ENCODE measurements at regions not wholly inside any gene's neighbourhood (a gene's known extent, or its start where the extent isn't known, plus 50 kb on each side); places are given as distances from the start of the nearest gene placed in this dataset.

DNA sequence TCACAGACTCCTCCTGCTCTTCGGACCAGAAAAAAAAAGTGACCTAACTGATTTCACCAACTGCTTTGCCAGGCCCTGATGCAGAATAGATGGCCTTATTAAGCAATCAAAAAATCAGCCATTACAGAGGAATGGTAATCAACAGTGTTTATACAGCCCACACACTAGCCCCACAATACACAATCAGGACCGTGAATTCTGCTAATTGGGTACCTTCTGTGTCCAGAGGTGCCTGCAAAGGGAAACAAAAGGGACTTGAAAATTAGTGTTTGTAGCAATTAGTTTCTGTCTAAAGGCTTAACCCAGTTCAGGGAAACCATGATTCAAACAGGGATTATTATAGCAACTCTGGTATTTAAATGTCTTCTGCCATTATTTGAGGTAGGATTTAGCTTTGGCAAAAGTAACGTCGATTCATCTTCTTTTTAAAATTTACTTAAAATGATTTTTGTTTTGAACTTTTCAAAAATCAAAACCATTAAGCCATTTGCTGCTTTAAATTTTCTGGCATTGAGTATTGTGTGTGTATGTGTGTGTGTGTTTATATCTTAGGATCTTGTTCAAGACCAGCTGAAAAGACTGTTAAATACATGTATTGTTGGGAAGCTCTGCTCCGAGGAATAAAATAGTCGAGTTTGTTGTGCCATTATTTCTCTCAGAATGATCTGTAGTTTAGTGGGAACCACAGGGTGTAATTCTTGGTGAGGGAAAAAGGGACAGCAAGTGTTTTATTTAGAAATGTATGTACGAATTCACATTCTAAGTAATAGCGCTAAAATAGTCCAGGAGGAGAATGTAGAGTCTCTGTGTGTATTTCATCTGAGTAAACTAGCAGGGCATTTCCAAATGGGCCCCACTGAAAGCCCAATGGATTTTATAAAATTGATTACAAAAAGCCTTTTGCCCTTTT is 156.1 kb downstream of the PTCSC3 start:
- Histone ChIP-seq H3K27me3 (no peaks in the 10 kb centered on the region; the same call in 1 of the 2 replicates), H3K4me3 (no peak overlapping the region), H3K27ac (no peak overlapping the region), H3K4me1 (no peaks in the 10 kb centered on the region), H3K36me3 (no peaks in the 10 kb centered on the region), H3K9me3 (replicated peaks) (no peaks in the 10 kb centered on the region)
- DNase-seq, result no peak

GRCh38 chr14:36019126-36019525 is 157.4 kb downstream of the PTCSC3 start:
- H3K27ac ChIP-seq, result no peak overlapping the region
- DNase-seq, result no peak

GRCh38 chr14:36014236-36014635 is 162.3 kb downstream of the PTCSC3 start:
- H3K27ac ChIP-seq, result no peak overlapping the region
- no peaks in the 10 kb centered on the region for H3K9me3 ChIP-seq (replicated peaks)
- no peak overlapping the region for H3K4me3 ChIP-seq
- no peaks in the 10 kb centered on the region for H3K36me3 ChIP-seq
- no peaks in the 10 kb centered on the region for H3K4me1 ChIP-seq
- no peaks in the 10 kb centered on the region; the same call in 1 of the 2 replicates for H3K27me3 ChIP-seq
- DNase-seq, result no peak

More at GRCh38 chr14:36019126-36019525, 157.4 kb downstream of the PTCSC3 start:
- Histone ChIP-seq H3K4me1 (no peaks in the 10 kb centered on the region), H3K36me3 (no peaks in the 10 kb centered on the region), H3K4me3 (no peak overlapping the region), H3K9me3 (replicated peaks) (no peaks in the 10 kb centered on the region), H3K27me3 (no peaks in the 10 kb centered on the region; the same call in 1 of the 2 replicates)

DNA sequence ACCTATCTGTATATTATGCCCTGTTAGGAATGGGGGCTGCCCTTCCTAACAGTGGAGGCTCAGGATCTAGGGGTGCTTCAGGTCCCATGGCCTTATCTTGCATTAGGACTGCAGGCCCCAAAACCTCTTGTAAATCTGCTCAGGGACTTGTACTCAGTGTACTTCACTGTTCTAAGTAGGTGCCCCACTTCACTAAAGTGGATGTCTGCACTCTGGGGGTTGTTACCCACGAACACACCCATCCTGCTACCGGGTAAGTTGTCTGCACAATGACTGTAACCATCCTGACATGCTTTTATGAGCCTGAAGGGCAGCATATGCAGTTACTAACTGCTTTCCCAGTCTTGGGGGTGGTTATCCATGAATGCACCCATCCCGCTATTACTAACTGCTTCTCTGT is 163.0 kb downstream of the PTCSC3 start:
- Histone ChIP-seq H3K4me3 (no peak overlapping the region), H3K36me3 (no peaks in the 10 kb centered on the region), H3K4me1 (no peaks in the 10 kb centered on the region), H3K27ac (no peak overlapping the region), H3K27me3 (no peaks in the 10 kb centered on the region), H3K9me3 (replicated peaks) (no peaks in the 10 kb centered on the region)
- no peak for DNase-seq

GRCh38 chr14:36012621-36013020 is 163.9 kb downstream of the PTCSC3 start:
- Histone ChIP-seq H3K9me3 (replicated peaks) (no peaks in the 10 kb centered on the region), H3K4me1 (no peaks in the 10 kb centered on the region), H3K27me3 (no peaks in the 10 kb centered on the region), H3K27ac (no peak overlapping the region), H3K4me3 (no peak overlapping the region), H3K36me3 (no peaks in the 10 kb centered on the region)
- DNase-seq, result no peak

DNA sequence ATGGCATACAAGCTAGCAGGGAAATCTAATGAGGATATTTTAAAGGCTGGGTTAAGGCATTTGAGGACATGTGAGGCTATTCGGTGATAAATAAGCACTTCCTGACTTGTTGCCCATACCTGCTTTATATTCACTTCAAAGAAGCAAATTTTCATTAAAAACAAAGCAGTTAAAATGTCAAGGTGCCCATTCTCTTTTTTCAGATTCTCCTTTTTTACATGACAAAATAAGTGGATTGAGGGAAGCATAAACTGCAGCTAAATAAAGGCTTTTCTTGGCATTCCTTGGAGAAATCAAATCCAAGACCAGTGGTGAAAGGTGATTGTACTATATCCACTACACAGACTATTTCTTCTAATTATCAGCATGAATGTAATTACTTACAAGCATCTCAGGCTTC is 166.9 kb downstream of the PTCSC3 start:
- no peaks in the 10 kb centered on the region for H3K9me3 ChIP-seq (replicated peaks)
- H3K27ac ChIP-seq, result no peak overlapping the region
- no peaks in the 10 kb centered on the region for H3K4me1 ChIP-seq
- H3K4me3 ChIP-seq, result no peak overlapping the region
- 0 out of 2 replicates have a peak, but pooled peaks cover 8% of the 10 kb centered on the region for H3K27me3 ChIP-seq
- no peaks in the 10 kb centered on the region for H3K36me3 ChIP-seq
- no peak for DNase-seq

- Histone ChIP-seq H3K27ac (no peak overlapping the region), H3K36me3 (no peaks in the 10 kb centered on the region), H3K4me3 (no peak overlapping the region), H3K4me1 (no peaks in the 10 kb centered on the region), H3K27me3 (0 out of 2 replicates have a peak, but pooled peaks cover 8% of the 10 kb centered on the region), H3K9me3 (replicated peaks) (no peaks in the 10 kb centered on the region)
- no peak for DNase-seq
Measured at GRCh38 chr14:36006623-36007022, 169.9 kb downstream of the PTCSC3 start.

DNA sequence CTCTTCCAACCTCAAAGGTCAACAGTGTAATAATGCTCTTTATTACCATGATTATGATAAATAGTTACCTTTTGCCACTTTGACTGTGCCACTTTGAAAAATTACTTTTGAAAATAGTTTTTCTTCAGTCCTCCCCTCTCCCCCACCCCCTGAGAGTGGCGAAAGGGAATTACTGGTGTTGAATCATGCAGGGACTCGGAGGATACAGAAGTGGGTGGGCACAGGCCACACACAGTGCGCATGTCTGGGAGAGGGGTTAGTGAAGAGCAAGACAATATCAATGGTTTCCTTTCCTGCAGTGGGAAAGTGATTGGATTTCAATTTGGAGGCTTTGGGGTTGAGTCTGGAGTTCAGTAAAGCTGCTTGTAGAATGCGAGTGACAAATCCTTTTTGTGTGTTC is 170.9 kb downstream of the PTCSC3 start:
- no peaks in the 10 kb centered on the region for H3K4me1 ChIP-seq
- no peak overlapping the region for H3K4me3 ChIP-seq
- H3K27me3 ChIP-seq, result 0 out of 2 replicates have a peak, but pooled peaks cover 8% of the 10 kb centered on the region
- DNase-seq, result no peak
- H3K36me3 ChIP-seq, result no peaks in the 10 kb centered on the region
- no peak overlapping the region for H3K27ac ChIP-seq
- H3K9me3 ChIP-seq (replicated peaks), result no peaks in the 10 kb centered on the region

DNA sequence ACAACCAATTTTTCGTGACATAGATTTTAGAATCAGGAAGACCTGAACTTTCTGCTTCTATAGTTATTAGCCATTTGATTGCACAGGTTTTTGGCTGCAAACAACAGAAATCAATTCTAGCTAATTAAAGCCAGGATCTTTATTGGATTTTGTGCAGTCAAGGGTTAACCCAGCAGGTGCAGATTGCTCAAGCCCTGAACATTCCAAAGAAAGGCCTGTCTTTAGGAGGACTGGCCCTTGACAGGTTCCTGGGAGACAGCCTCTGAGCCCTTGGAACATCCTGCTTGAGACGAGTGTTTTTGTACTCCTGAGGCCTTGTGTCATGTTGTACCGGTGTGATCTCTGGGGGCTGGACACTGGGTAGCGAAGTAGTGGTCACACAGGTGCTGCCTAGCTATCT is 174.6 kb downstream of the PTCSC3 start:
- Histone ChIP-seq H3K9me3 (replicated peaks) (no peaks in the 10 kb centered on the region), H3K27ac (no peak overlapping the region), H3K4me1 (no peaks in the 10 kb centered on the region), H3K27me3 (peaks cover 17% of the 10 kb centered on the region; the same call in 1 of the 2 replicates), H3K4me3 (no peak overlapping the region), H3K36me3 (no peaks in the 10 kb centered on the region)
- no peak for DNase-seq

- Histone ChIP-seq H3K36me3 (no peaks in the 10 kb centered on the region), H3K9me3 (replicated peaks) (no peaks in the 10 kb centered on the region), H3K27me3 (peaks cover 12% of the 10 kb centered on the region; the same call in 1 of the 2 replicates), H3K4me3 (no peak overlapping the region), H3K27ac (no peak overlapping the region), H3K4me1 (no peaks in the 10 kb centered on the region)
- DNase-seq, result no peak
Measured at GRCh38 chr14:35999294-35999693, 173.2 kb downstream of the BRMS1L start.

GRCh38 chr14:35998303-35998702 is 172.2 kb downstream of the BRMS1L start:
- Histone ChIP-seq H3K36me3 (no peaks in the 10 kb centered on the region), H3K4me1 (no peaks in the 10 kb centered on the region), H3K27me3 (peaks cover 14% of the 10 kb centered on the region; the same call in 1 of the 2 replicates), H3K4me3 (no peak overlapping the region), H3K9me3 (replicated peaks) (no peaks in the 10 kb centered on the region), H3K27ac (no peak overlapping the region)
- no peak for DNase-seq

GRCh38 chr14:35993684-35993960 is 167.5 kb downstream of the BRMS1L start:
- no peak overlapping the region for H3K4me3 ChIP-seq
- no peak for DNase-seq
- H3K9me3 ChIP-seq (replicated peaks), result no peaks in the 10 kb centered on the region
- no peaks in the 10 kb centered on the region for H3K4me1 ChIP-seq
- peaks cover 5% of the 10 kb centered on the region; the same call in 1 of the 2 replicates for H3K27me3 ChIP-seq
- H3K36me3 ChIP-seq, result no peaks in the 10 kb centered on the region
- no peak overlapping the region for H3K27ac ChIP-seq

DNA sequence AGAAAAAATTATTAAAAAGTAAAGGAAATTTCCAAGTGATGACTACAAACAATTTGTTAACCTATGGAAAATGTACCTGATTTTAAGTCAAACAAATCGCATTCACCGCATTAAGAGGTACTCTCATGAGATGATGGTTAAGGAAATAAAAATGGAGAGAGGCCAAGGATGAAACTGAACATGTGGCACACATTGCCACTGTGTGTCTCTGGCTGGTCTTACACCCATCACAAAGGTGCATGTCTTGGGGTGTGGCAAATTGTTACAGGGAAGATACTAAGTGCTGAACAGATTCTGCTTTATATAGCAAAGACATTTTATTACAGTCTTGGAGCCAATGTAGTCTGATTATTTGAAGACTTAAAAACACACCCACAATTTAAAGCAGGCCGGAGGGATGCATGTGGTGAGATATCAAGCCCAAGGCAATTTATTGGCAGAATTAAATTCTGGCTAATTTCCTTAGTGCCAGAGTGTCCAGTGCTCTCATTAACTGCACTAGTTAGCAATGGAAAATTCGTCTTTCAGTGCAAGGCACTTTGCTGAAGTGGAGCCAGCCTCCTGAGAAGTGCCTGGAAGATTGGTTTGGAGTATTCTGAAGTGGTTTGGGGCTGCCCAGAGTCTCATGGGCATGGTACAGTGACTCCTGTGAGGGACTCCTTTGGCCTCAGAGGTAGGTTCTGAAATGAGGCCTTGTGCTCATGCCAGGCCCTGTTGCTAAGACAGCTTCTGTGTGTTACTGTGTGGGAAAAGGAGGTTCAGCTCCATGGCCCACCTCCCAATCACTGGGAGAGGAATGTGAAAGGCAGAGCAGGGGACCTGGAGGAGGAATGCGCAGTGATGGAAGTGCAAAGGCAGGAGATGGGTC is 166.9 kb downstream of the BRMS1L start:
- Histone ChIP-seq H3K4me3 (no peak overlapping the region), H3K9me3 (replicated peaks) (no peaks in the 10 kb centered on the region), H3K27ac (no peak overlapping the region), H3K36me3 (no peaks in the 10 kb centered on the region), H3K27me3 (peaks cover 7% of the 10 kb centered on the region; the same call in 1 of the 2 replicates), H3K4me1 (no peaks in the 10 kb centered on the region)
- DNase-seq, result no peak

DNA sequence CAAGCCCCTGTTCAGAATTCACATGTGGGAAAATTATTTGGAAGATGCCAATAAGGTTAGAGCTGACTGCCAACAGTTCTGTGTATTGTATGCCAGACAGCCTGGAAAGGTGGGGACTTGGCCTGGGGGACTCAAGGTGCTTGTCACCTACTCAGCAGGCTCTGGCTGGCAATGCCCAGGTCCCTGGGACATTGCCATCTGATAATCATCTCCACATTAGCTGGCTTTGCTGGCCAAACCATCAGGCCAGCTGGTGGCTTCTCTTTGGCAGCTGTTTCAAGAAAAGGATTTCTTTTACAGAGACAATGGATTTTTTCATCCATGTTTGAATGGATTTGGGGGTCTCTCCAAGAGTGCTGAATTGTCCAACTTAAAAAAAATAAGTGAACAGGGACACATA is 165.2 kb downstream of the BRMS1L start:
- Histone ChIP-seq H3K4me3 (no peak overlapping the region), H3K4me1 (no peaks in the 10 kb centered on the region), H3K36me3 (no peaks in the 10 kb centered on the region), H3K9me3 (replicated peaks) (no peaks in the 10 kb centered on the region), H3K27ac (no peak overlapping the region), H3K27me3 (peaks cover 7% of the 10 kb centered on the region; the same call in 1 of the 2 replicates)
- no peak for DNase-seq

- no peak for DNase-seq
- Histone ChIP-seq H3K4me1 (no peaks in the 10 kb centered on the region), H3K36me3 (no peaks in the 10 kb centered on the region), H3K4me3 (no peak overlapping the region), H3K27me3 (peaks cover 7% of the 10 kb centered on the region; the same call in 1 of the 2 replicates), H3K27ac (no peak overlapping the region), H3K9me3 (replicated peaks) (no peaks in the 10 kb centered on the region)
Measured at GRCh38 chr14:35989736-35990135, 163.6 kb downstream of the BRMS1L start.
